ENCODE measurements at regions not wholly inside any gene's neighbourhood (a gene's known extent, or its start where the extent isn't known, plus 50 kb on each side); places are given as distances from the start of the nearest gene placed in this dataset.

- no peak for TF ChIP-seq CTCF (conservative IDR thresholded peaks at IDR 0.05; ENCODE audit: low read length)
- no peak for TF ChIP-seq EZH2phosphoT487 (IDR thresholded peaks at IDR 0.05; ENCODE audit: borderline replicate concordance, low read depth, low read length)
These were observed 1038.3 kb downstream of the KCNT2 start for GRCh38 chr1:195569934-195570333.
